ENCODE measurements at regions not wholly inside any gene's neighbourhood (a gene's known extent, or its start where the extent isn't known, plus 50 kb on each side); places are given as distances from the start of the nearest gene placed in this dataset.

- in situ Hi-C loops (cut with MboI): no loop called here
- no peaks in the 10 kb centered on the region for H3K36me3 ChIP-seq (ENCODE audit: control insufficient read depth, insufficient read depth, low read length)
- no peaks in the 10 kb centered on the region for H3K9me1 ChIP-seq (ENCODE audit: control insufficient read depth, insufficient read depth, low read length)
- H3K27ac ChIP-seq (ENCODE audit: extremely low read depth, low read depth, low read length): no peak overlapping the region
- no peaks in the 10 kb centered on the region for H3K79me2 ChIP-seq (ENCODE audit: control insufficient read depth, insufficient read depth, low read length)
- H3K9me3 ChIP-seq (replicated peaks; ENCODE audit: control insufficient read depth, insufficient read depth, low read depth, low read length): no peaks in the 10 kb centered on the region
- no peak overlapping the region for H3K9ac ChIP-seq (ENCODE audit: insufficient read depth in 1 of 2, low read depth in 2 of 2, low read length in 2 of 2)
- CTCF ChIA-PET (ENCODE audit: low intra/inter-chr PET ratio): no interaction called here
- no TSS peak for BruUV-seq (replicated peaks)
- intact Hi-C loops (cut with micrococcal nuclease): no loop called here
- POLR2A ChIA-PET: no interaction called here
- H2AFZ ChIP-seq (ENCODE audit: low read depth, low read length): no peak overlapping the region
- no peaks in the 10 kb centered on the region for H4K20me1 ChIP-seq (replicated peaks; ENCODE audit: control insufficient read depth, insufficient read depth, low read length)
- no peaks in the 10 kb centered on the region for H3K4me1 ChIP-seq (replicated peaks in 1 of 2; ENCODE audit: control insufficient read depth in 2 of 2, insufficient read depth in 2 of 2, low read length in 2 of 2)
- no peak overlapping the region for H3K4me2 ChIP-seq (ENCODE audit: insufficient read depth, low read length)
- ATAC-seq (no peak), DNase-seq (ENCODE audit: extremely low read depth in 1 of 4, low spot score in 3 of 4) (no peak), FAIRE-seq (no peak)
- WGBS (ENCODE audit: insufficient coverage, low coverage, missing lambda C conversion rate): 0% methylated on average over 1 of the region's 1 CpG
- no peaks in the 10 kb centered on the region for H3K27me3 ChIP-seq (ENCODE audit: control insufficient read depth in 2 of 2, insufficient read depth in 2 of 2, low read length in 2 of 2)
- TF ChIP-seq FOXA3 (CRISPR knock-in tag; conservative IDR thresholded peaks at IDR 0.05 in 1 of 2, IDR thresholded peaks at IDR 0.05 in 1 of 2) (no peak), NCOA6 (IDR thresholded peaks at IDR 0.05) (no peak), TFE3 (CRISPR knock-in tag; IDR thresholded peaks at IDR 0.05) (no peak), ZFPM2 (CRISPR knock-in tag; IDR thresholded peaks at IDR 0.05) (no peak), MIER1 (IDR thresholded peaks at IDR 0.05; ENCODE audit: low read depth) (no peak), ZNF444 (CRISPR knock-in tag; IDR thresholded peaks at IDR 0.05) (no peak), ZEB2 (IDR thresholded peaks at IDR 0.05) (no peak), ETV1 (tag; conservative IDR thresholded peaks at IDR 0.05; ENCODE audit: low read depth) (no peak), CHD2 (IDR thresholded peaks at IDR 0.05; ENCODE audit: low read depth, low read length) (no peak), HDAC1 (IDR thresholded peaks at IDR 0.05) (no peak), TCF3 (CRISPR knock-in tag; IDR thresholded peaks at IDR 0.05) (no peak)
- no peak overlapping the region for H3K4me3 ChIP-seq
Observed at GRCh38 chr21:28690196-28690595, 302.5 kb downstream of the LTN1 start.
